Astrocyte (in vitro differentiated cells and primary cell): ENCODE measurements at regions not wholly inside any gene's neighbourhood (a gene's known extent, or its start where the extent isn't known, plus 50 kb on each side); places are given as distances from the start of the nearest gene placed in this dataset.

Source experiments
- DNase-seq: peaks from one replicate; pipeline ENCODE4 v3.0.0-alpha.2; 2010; ENCODE audit warnings: low read depth
- FAIRE-seq: peaks from 2 replicates; lab custom pipeline; 2011; peaks lifted over from hg19 to GRCh38; lab: Jason Lieb, UNC
- H2AFZ ChIP-seq: 2 replicates; pipeline ENCODE4 v1.6.0; 2012; ENCODE audit warnings: low read depth, low read length, inconsistent platforms
- H3K27ac ChIP-seq: 2 replicates; pipeline ENCODE4 v1.5.1; 2011; ENCODE audit warnings: low read depth, low read length, inconsistent platforms
- H3K27me3 ChIP-seq: 2 replicates; pipeline ENCODE4 v1.6.0; 2011; ENCODE audit warnings: low read length, inconsistent platforms; ENCODE audit not compliant: insufficient read depth
- H3K36me3 ChIP-seq: 2 replicates; pipeline ENCODE4 v1.5.1; 2011; ENCODE audit warnings: low read length, inconsistent platforms; ENCODE audit not compliant: insufficient read depth
- H3K4me1 ChIP-seq: 2 replicates; pipeline ENCODE4 v1.5.1; 2011; ENCODE audit warnings: low read length, inconsistent platforms; ENCODE audit not compliant: insufficient read depth
- H3K4me2 ChIP-seq: 2 replicates; pipeline ENCODE4 v1.6.0; 2012; ENCODE audit warnings: low read length, inconsistent platforms
- H3K4me3 ChIP-seq: 2 replicates; pipeline ENCODE4 v1.5.1; 2011; ENCODE audit warnings: low read depth, mild to moderate bottlenecking, low read length, inconsistent platforms; ENCODE audit not compliant: insufficient read depth
- H3K79me2 ChIP-seq: 2 replicates; pipeline ENCODE4 v1.6.0; 2012; ENCODE audit warnings: mild to moderate bottlenecking, low read length, inconsistent platforms; ENCODE audit not compliant: insufficient read depth
- H3K9ac ChIP-seq: 2 replicates; pipeline ENCODE4 v1.6.0; 2012; ENCODE audit warnings: mild to moderate bottlenecking, low read length, inconsistent platforms
- H3K9me3 ChIP-seq: 2 replicates; pipeline ENCODE4 v1.5.1; 2012; ENCODE audit warnings: low read depth, mild to moderate bottlenecking, low read length, inconsistent platforms; ENCODE audit not compliant: insufficient read depth
- H4K20me1 ChIP-seq: 2 replicates; pipeline ENCODE4 v1.6.0; 2012; ENCODE audit warnings: low read length, inconsistent platforms; ENCODE audit not compliant: insufficient read depth
- H3K27ac Mint-ChIP-seq: one replicate; pipeline ENCODE4 v1.8.0; 2021; ENCODE audit warnings: mild to moderate bottlenecking, mixed read lengths; ENCODE audit not compliant: unreplicated experiment
- H3K27me3 Mint-ChIP-seq: one replicate; pipeline ENCODE4 v1.8.0; 2021; ENCODE audit warnings: low read depth, mixed read lengths; ENCODE audit not compliant: unreplicated experiment
- H3K36me3 Mint-ChIP-seq: one replicate; pipeline ENCODE4 v1.8.0; 2021; ENCODE audit warnings: low read depth, mixed read lengths; ENCODE audit not compliant: unreplicated experiment
- H3K4me1 Mint-ChIP-seq: one replicate; pipeline ENCODE4 v1.8.0; 2021; ENCODE audit warnings: low read depth, mixed read lengths; ENCODE audit not compliant: unreplicated experiment
- H3K4me3 Mint-ChIP-seq: one replicate; pipeline ENCODE4 v1.8.0; 2021; ENCODE audit warnings: mild to moderate bottlenecking, moderate library complexity, mixed read lengths; ENCODE audit not compliant: unreplicated experiment
- H3K9me3 Mint-ChIP-seq: one replicate; pipeline ENCODE4 v1.8.0; 2021; ENCODE audit warnings: mild to moderate bottlenecking, mixed read lengths; ENCODE audit not compliant: unreplicated experiment
- CTCF ChIP-seq: IDR thresholded peaks from 2 replicates; pipeline ENCODE4 v1.5.1; 2011; ENCODE audit warnings: low read depth, mild to moderate bottlenecking, inconsistent platforms, low read length, moderate library complexity; ENCODE audit not compliant: insufficient read depth
- EZH2 ChIP-seq: IDR thresholded peaks from 2 replicates; pipeline ENCODE4 v1.6.1; 2012; ENCODE audit warnings: mild to moderate bottlenecking, low read length, inconsistent platforms; ENCODE audit not compliant: insufficient read depth

GRCh38 chr1:214107322-214108096, 119.7 kb downstream of the PROX1 start:
- Histone ChIP-seq H3K4me1 (peaks cover 7% of the 10 kb centered on the region), H4K20me1 (no peaks in the 10 kb centered on the region), H3K27ac (no peak overlapping the region), H3K79me2 (no peaks in the 10 kb centered on the region), H3K9ac (no peak overlapping the region), H3K36me3 (no peaks in the 10 kb centered on the region), H3K4me3 (peak overlapping the region; percentile 47), H3K9me3 (no peaks in the 10 kb centered on the region), H3K27me3 (no peaks in the 10 kb centered on the region), H2AFZ (peak overlapping the region; percentile 73), H3K4me2 (peak overlapping the region; percentile 82)
- Mint-ChIP-seq H3K27ac (no peak overlapping the region), H3K4me1 (peaks cover 6% of the 10 kb centered on the region), H3K36me3 (no peaks in the 10 kb centered on the region), H3K9me3 (peaks cover 4% of the 10 kb centered on the region), H3K4me3 (no peak overlapping the region), H3K27me3 (peaks cover 7% of the 10 kb centered on the region)
- FAIRE-seq (no peak), DNase-seq (peak; percentile 2)
- TF ChIP-seq EZH2: no peak
- no peak for TF ChIP-seq CTCF

- TF ChIP-seq EZH2 (no peak), CTCF (no peak)
- no peak overlapping the region for H3K27ac Mint-ChIP-seq
These were observed 120.3 kb downstream of the PROX1 start for GRCh38 chr1:214108097-214108446.

GRCh38 chr1:214111796-214112195, 124.0 kb downstream of the PROX1 start:
- FAIRE-seq: no peak
- H3K27me3 ChIP-seq: no peaks in the 10 kb centered on the region
- H3K4me1 Mint-ChIP-seq: peaks cover 1% of the 10 kb centered on the region
- H4K20me1 ChIP-seq: no peaks in the 10 kb centered on the region
- peaks cover 7% of the 10 kb centered on the region for H3K27me3 Mint-ChIP-seq
- no peaks in the 10 kb centered on the region for H3K79me2 ChIP-seq
- H3K9me3 ChIP-seq: no peaks in the 10 kb centered on the region
- H2AFZ ChIP-seq: no peak overlapping the region
- H3K27ac ChIP-seq: no peak overlapping the region
- H3K36me3 ChIP-seq: no peaks in the 10 kb centered on the region
- TF ChIP-seq CTCF (no peak), EZH2 (no peak)
- H3K4me2 ChIP-seq: no peak overlapping the region
- no peak overlapping the region for H3K4me3 Mint-ChIP-seq
- no peak overlapping the region for H3K9ac ChIP-seq
- no peak overlapping the region for H3K4me3 ChIP-seq
- H3K27ac Mint-ChIP-seq: no peak overlapping the region
- H3K36me3 Mint-ChIP-seq: no peaks in the 10 kb centered on the region
- DNase-seq: no peak
- no peaks in the 10 kb centered on the region for H3K9me3 Mint-ChIP-seq
- H3K4me1 ChIP-seq: peaks cover 5% of the 10 kb centered on the region

More at GRCh38 chr1:214108097-214108446, 120.3 kb downstream of the PROX1 start:
- DNase-seq: peak; percentile 18
- H3K36me3 Mint-ChIP-seq: no peaks in the 10 kb centered on the region
- H2AFZ ChIP-seq: peak overlapping the region; percentile 59
- H3K4me3 Mint-ChIP-seq: no peak overlapping the region
- no peaks in the 10 kb centered on the region for H3K36me3 ChIP-seq
- H3K4me2 ChIP-seq: peak overlapping the region; percentile 82
- no peaks in the 10 kb centered on the region for H3K9me3 ChIP-seq
- H3K4me3 ChIP-seq: no peak overlapping the region
- no peak for FAIRE-seq
- H3K27ac ChIP-seq: no peak overlapping the region
- H4K20me1 ChIP-seq: no peaks in the 10 kb centered on the region
- H3K27me3 Mint-ChIP-seq: peaks cover 7% of the 10 kb centered on the region
- peaks cover 5% of the 10 kb centered on the region for H3K4me1 ChIP-seq
- H3K9ac ChIP-seq: no peak overlapping the region
- peaks cover 3% of the 10 kb centered on the region for H3K4me1 Mint-ChIP-seq
- H3K79me2 ChIP-seq: no peaks in the 10 kb centered on the region
- H3K9me3 Mint-ChIP-seq: peaks cover 4% of the 10 kb centered on the region
- no peaks in the 10 kb centered on the region for H3K27me3 ChIP-seq
